Small intestine (tissue), 7 donors: ENCODE measurements at regions not wholly inside any gene's neighbourhood (a gene's known extent, or its start where the extent isn't known, plus 50 kb on each side); places are given as distances from the start of the nearest gene placed in this dataset.

Source experiments
- DNase-seq, 2 donors: peaks; one replicate each; pipeline versions ENCODE4 v3.0.0 to v3.0.0-alpha.2; 2013
- FAIRE-seq: peaks from 2 replicates; lab custom pipeline; 2012; peaks lifted over from hg19 to GRCh38; lab: Jason Lieb, UNC
- H3K27ac ChIP-seq, 3 donors: one replicate each; pipeline ENCODE4 v1.5.1; 2013; ENCODE audit warnings: low read length in 2 of 3, mild to moderate bottlenecking in 2 of 3, control low read depth in 1 of 3, inconsistent platforms in 1 of 3, low read depth in 1 of 3, moderate library complexity in 1 of 3
- H3K27me3 ChIP-seq, 3 donors: one replicate each; pipeline ENCODE4 v1.6.1; 2013; ENCODE audit warnings: low read length in 3 of 3, inconsistent platforms in 1 of 3; ENCODE audit not compliant: control insufficient read depth in 3 of 3, insufficient read depth in 3 of 3
- H3K36me3 ChIP-seq, 3 donors: one replicate each; pipeline ENCODE4 v1.6.1; 2013; ENCODE audit warnings: low read length in 3 of 3, inconsistent platforms in 1 of 3, low read depth in 1 of 3, mild to moderate bottlenecking in 1 of 3, moderate library complexity in 1 of 3; ENCODE audit not compliant: control insufficient read depth in 3 of 3, insufficient read depth in 2 of 3
- H3K4me1 ChIP-seq, 3 donors: one replicate each; pipeline ENCODE4 v1.6.1; 2013; ENCODE audit warnings: low read length in 2 of 3, inconsistent platforms in 1 of 3, low read depth in 1 of 3, mild to moderate bottlenecking in 1 of 3, moderate library complexity in 1 of 3; ENCODE audit not compliant: control insufficient read depth in 3 of 3, insufficient read depth in 2 of 3
- H3K4me3 ChIP-seq, 3 donors: one replicate each; pipeline ENCODE4 v1.5.1; 2013; ENCODE audit warnings: low read length in 3 of 3, control low read depth in 1 of 3, inconsistent platforms in 1 of 3, low read depth in 1 of 3, mild to moderate bottlenecking in 1 of 3, moderate library complexity in 1 of 3
- H3K9me3 ChIP-seq, 2 donors: one replicate each; pipeline ENCODE4 v1.6.1; 2013; ENCODE audit warnings: low read depth in 1 of 2, low read length in 1 of 2; ENCODE audit not compliant: control insufficient read depth in 2 of 2, insufficient read depth in 1 of 2
- WGBS, 3 donors: extraction: QIAGEN DNeasy Blood & Tissue Kit; methylation state at CpG; one replicate each; pipeline ENCODE4 v1.1.7; 2013; 5-methylcytosine and 5-hydroxymethylcytosine counted together
- donor health status: healthy with polysubstance abuse.
- donor health status: control.
- donor health status: control.
- donor health status: Bipolar disorder and iron deficiency.
- donor health status: healthy.

GRCh38 chr12:24361877-24362580 lies 412.6 kb upstream of the SOX5 start:
- Histone ChIP-seq H3K27me3 (no peaks in the 10 kb centered on the region), H3K36me3 (no peaks in the 10 kb centered on the region), H3K9me3 (no peaks in the 10 kb centered on the region), H3K4me3 (no peak overlapping the region), H3K27ac (no peak overlapping the region), H3K4me1 (peaks cover 0 to 3% (median 0%) of the 10 kb centered on the region in 3 donors)
- FAIRE-seq (no peak), DNase-seq (no peak)
- 57 to 73% (median 58%) methylated on average over 6 of the region's 6 CpGs for WGBS, 3 donors

DNA sequence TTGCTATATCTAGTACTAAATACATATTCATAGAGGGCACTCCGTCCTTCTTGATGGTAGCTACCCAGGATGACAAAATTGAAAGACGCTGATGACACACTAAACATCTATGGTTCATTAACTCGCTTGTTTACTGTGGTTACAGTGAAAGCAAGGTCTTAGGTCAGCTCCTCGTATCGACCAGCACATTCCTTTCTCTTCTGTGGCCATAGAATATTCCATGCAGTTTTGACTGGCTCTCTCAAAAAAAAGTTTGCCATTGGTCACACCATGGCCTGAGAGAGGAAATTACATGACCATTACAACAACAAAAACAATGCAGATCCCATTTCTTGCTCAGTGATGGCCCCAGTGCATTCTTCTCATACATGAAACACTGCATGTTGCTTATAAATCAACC lies 411.4 kb upstream of the SOX5 start:
- H3K4me3 ChIP-seq: no peak overlapping the region
- no peaks in the 10 kb centered on the region for H3K27me3 ChIP-seq
- H3K36me3 ChIP-seq: no peaks in the 10 kb centered on the region
- no peak for DNase-seq
- H3K9me3 ChIP-seq: no peaks in the 10 kb centered on the region
- no peak overlapping the region for H3K27ac ChIP-seq
- peaks cover 0 to 3% (median 0%) of the 10 kb centered on the region in 3 donors for H3K4me1 ChIP-seq
- 34 to 60% (median 35%) methylated on average over 5 of the region's 5 CpGs for WGBS, 3 donors
- no peak for FAIRE-seq

DNA sequence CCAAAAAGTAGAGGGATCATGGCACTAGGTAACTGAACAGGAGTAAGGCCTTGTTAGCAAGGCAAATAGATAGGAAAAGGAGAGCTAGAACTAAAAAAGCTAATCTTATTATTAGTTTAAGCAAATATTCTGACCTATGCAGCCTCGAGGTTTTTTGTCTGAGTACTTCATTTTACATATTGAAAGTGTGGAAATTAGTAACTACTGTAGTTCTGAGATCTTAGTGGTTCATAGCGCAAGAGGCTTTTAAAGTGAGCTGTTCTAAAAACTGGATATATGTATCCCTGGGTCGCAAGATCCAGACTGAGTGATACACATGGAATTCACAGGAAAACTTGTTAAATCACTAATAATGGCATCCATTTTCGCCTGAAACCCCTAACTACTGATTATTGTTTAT lies 411.0 kb upstream of the SOX5 start:
- 47 to 66% (median 47%) methylated on average over 4 of the region's 4 CpGs for WGBS, 3 donors
- H3K27ac ChIP-seq: no peak overlapping the region
- peaks cover 0 to 3% (median 0%) of the 10 kb centered on the region in 3 donors for H3K4me1 ChIP-seq
- no peak overlapping the region for H3K4me3 ChIP-seq
- H3K9me3 ChIP-seq: no peaks in the 10 kb centered on the region
- no peaks in the 10 kb centered on the region for H3K27me3 ChIP-seq
- DNase-seq (no peak), FAIRE-seq (no peak)
- H3K36me3 ChIP-seq: no peaks in the 10 kb centered on the region

GRCh38 chr12:24360057-24360456 lies 410.6 kb upstream of the SOX5 start:
- 13 to 48% (median 15%) methylated on average over 1 of the region's 1 CpG for WGBS, 3 donors
- Histone ChIP-seq H3K9me3 (no peaks in the 10 kb centered on the region), H3K27me3 (no peaks in the 10 kb centered on the region), H3K27ac (no peak overlapping the region), H3K36me3 (no peaks in the 10 kb centered on the region), H3K4me1 (peaks cover 0 to 3% (median 0%) of the 10 kb centered on the region in 3 donors), H3K4me3 (no peak overlapping the region)
- DNase-seq: no peak
- FAIRE-seq: no peak

GRCh38 chr12:24359418-24359817 lies 409.9 kb upstream of the SOX5 start:
- WGBS, 3 donors: 67 to 71% (median 71%) methylated on average over 1 of the region's 1 CpG
- Histone ChIP-seq H3K4me3 (no peak overlapping the region), H3K36me3 (no peaks in the 10 kb centered on the region), H3K27ac (no peak overlapping the region), H3K27me3 (no peaks in the 10 kb centered on the region), H3K4me1 (peaks cover 0 to 3% (median 0%) of the 10 kb centered on the region in 3 donors), H3K9me3 (no peaks in the 10 kb centered on the region)
- DNase-seq (no peak), FAIRE-seq (no peak)

DNA sequence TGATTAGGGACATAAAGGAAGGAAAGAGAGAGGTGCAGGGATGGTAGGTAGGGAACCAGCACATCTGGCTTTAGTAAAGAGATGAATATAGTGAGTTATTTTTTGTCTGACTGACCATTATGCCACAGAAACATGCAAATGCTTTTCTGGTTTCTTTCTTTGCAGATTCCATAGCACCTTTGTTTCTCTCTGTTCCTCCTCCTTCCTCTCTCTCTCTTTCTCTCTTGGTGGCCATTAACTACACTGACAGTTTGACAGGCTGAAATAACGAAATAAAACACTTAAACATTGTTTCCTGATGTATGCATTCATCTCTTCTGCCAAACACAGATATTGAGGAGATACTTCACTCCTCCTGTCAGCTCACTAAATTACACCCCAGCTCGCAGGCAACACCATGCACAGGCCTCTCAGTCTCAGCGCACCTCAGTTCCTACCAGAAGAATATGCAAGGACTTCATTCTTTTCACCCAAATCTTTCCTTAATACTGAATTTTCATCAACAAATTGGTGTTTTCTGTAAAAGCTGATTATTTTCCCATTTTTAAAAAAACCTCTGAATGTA lies 406.9 kb upstream of the SOX5 start:
- no peak for FAIRE-seq
- Histone ChIP-seq H3K27me3 (no peaks in the 10 kb centered on the region), H3K9me3 (no peaks in the 10 kb centered on the region), H3K36me3 (no peaks in the 10 kb centered on the region), H3K4me1 (no peaks in the 10 kb centered on the region), H3K27ac (no peak overlapping the region), H3K4me3 (no peak overlapping the region)
- no peak for DNase-seq
- 62 to 79% (median 71%) methylated on average over 3 of the region's 3 CpGs for WGBS, 3 donors

DNA sequence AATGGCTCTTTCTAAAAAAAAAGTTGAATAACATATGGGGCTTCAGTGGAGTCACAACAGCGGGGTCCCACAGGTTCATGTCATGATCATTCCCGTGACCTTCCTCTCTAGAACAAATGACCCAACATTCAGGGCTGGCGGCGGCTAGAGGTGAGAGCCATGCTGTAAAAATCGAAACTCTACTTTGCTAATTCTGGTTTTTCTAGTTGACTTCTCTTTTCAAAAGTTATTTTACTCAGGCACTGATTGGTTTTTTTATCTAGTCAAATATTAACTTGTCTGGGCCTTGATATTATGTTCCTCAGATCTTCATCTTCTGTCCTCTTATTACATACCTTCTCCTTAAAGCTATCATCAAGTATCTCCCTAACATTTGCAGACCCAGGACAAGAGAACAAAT lies 402.9 kb upstream of the SOX5 start:
- no peak overlapping the region for H3K4me3 ChIP-seq
- H3K27me3 ChIP-seq: no peaks in the 10 kb centered on the region
- no peak overlapping the region for H3K27ac ChIP-seq
- WGBS, 3 donors: 82 to 91% (median 85%) methylated on average over 5 of the region's 5 CpGs
- H3K4me1 ChIP-seq: no peaks in the 10 kb centered on the region
- peaks cover 0 to 7% of the 10 kb centered on the region in 2 donors for H3K9me3 ChIP-seq
- no peaks in the 10 kb centered on the region for H3K36me3 ChIP-seq
- DNase-seq (no peak), FAIRE-seq (no peak)

DNA sequence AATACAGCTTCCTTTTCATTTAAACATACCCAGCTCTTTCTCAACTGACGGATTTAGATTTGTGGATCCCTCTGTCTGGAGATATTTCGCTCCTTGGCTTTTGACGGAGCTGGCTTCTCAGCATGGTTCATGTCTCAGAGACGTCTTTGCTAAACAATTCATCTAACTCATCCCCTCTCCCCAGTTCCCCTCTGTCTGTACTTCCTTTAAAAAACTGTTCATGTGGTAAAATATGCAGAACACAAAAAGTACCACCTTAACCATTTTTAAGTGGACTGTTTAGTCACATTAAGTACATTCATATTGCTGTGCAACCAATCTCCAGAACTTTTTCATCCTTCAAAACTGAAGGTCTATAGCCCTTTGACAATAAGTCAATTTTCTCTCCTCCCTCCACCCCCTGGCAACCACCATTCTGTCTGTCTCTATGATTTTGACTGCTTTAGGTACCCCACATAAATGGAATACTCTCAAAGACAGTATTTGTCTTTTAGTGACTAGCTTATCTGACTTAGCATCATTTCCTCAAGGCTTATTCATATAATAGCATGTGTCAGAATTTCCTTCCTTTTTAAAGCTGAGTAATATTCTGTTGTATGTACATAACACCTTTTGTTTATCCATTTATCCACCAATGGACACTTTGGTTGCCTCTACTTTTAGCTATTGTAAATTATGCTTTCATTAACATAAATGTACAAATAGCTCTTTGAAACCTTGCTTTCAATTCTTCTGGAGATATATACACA lies 399.8 kb upstream of the SOX5 start:
- Histone ChIP-seq H3K4me1 (no peaks in the 10 kb centered on the region), H3K4me3 (no peak overlapping the region), H3K9me3 (peaks cover 0 to 7% of the 10 kb centered on the region in 2 donors), H3K27ac (no peak overlapping the region), H3K36me3 (no peaks in the 10 kb centered on the region), H3K27me3 (no peaks in the 10 kb centered on the region)
- no peak for DNase-seq
- WGBS, 3 donors: 91 to 94% (median 93%) methylated on average over 4 of the region's 4 CpGs
- no peak for FAIRE-seq
